ENCODE measurements at regions not wholly inside any gene's neighbourhood (a gene's known extent, or its start where the extent isn't known, plus 50 kb on each side); places are given as distances from the start of the nearest gene placed in this dataset.
"Not testable (repeated sequence)": the region's sequence is repeated elsewhere in the genome, so short reads cannot be mapped to it uniquely, and the experiment has no call there.

DNA sequence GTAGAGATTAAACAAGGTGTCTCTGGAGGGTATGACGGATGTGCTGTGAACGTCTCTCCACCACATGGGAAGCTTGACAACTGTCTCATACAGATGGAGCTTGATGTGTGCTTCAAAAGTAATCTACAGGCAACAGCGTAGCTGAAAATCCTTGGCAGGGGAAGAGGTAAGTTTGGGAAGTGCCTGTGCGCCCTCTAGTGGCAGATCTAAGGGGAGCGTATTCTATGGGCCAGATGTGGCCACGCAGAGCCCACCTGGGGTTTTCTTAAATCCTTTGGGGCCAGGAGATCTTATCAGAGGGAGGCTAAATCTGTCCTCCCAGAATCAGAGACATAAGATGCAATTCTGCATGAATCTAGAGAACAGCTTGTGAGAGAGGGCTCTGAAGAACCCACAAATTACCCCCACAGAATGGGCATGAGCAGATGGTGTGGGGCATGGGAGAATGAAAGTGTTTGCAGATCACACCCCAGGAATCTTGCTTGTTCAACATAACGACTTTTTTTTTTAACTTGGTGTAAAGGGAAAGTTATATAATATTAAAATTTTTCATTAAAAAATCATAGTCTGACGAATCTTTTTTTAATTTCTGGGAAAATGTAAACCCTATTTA is 91.2 kb upstream of the MPP7 start:
- TF ChIP-seq, protein P1, sequence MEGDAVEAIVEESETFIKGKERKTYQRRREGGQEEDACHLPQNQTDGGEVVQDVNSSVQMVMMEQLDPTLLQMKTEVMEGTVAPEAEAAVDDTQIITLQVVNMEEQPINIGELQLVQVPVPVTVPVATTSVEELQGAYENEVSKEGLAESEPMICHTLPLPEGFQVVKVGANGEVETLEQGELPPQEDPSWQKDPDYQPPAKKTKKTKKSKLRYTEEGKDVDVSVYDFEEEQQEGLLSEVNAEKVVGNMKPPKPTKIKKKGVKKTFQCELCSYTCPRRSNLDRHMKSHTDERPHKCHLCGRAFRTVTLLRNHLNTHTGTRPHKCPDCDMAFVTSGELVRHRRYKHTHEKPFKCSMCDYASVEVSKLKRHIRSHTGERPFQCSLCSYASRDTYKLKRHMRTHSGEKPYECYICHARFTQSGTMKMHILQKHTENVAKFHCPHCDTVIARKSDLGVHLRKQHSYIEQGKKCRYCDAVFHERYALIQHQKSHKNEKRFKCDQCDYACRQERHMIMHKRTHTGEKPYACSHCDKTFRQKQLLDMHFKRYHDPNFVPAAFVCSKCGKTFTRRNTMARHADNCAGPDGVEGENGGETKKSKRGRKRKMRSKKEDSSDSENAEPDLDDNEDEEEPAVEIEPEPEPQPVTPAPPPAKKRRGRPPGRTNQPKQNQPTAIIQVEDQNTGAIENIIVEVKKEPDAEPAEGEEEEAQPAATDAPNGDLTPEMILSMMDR (IDR thresholded peaks at IDR 0.05): peak; percentile 91
- no peaks in the 10 kb centered on the region for H3K36me3 ChIP-seq (ENCODE audit: low read depth)

DNA sequence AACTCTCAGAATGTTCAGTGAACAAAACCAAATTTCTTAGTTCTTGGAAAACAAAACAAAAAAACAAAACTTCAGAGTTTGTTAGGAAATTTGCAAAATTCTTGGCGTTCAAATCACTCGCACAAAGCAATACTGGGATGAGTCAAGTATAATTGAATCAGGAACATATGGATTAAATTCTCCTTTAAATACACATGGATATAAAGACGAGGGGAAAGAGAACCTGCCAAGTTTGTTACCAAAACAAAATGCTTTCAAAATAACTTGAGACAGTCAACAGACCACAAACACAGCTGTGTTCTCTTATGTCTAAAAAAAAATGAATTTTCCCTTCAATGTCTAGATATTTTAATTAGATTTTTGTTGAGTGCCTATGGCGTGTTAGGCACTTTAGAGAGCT is 93.5 kb upstream of the MPP7 start:
- Histone ChIP-seq H3K36me3 (ENCODE audit: low read depth) (no peaks in the 10 kb centered on the region), H3K4me3 (no peak overlapping the region), H3K9me3 (no peaks in the 10 kb centered on the region), H3K4me1 (ENCODE audit: low read depth) (peaks cover 21% of the 10 kb centered on the region)
- TF ChIP-seq, protein P1 (IDR thresholded peaks at IDR 0.05): no peak
- ATAC-seq: no peak
- intact Hi-C loops (cut with DNase I, micrococcal nuclease): no loop called here
- DNase-seq: no peak

More for the DNA sequence above, 91.2 kb upstream of the MPP7 start:
- Histone ChIP-seq H3K4me3 (no peak overlapping the region), H3K9me3 (no peaks in the 10 kb centered on the region), H3K4me1 (ENCODE audit: low read depth) (peaks cover 5% of the 10 kb centered on the region)
- ATAC-seq (peak; percentile 83), DNase-seq (peak in 2 of 3 donors; percentile 67 to 85)
- intact Hi-C loops (cut with DNase I, micrococcal nuclease): no loop called here

DNA sequence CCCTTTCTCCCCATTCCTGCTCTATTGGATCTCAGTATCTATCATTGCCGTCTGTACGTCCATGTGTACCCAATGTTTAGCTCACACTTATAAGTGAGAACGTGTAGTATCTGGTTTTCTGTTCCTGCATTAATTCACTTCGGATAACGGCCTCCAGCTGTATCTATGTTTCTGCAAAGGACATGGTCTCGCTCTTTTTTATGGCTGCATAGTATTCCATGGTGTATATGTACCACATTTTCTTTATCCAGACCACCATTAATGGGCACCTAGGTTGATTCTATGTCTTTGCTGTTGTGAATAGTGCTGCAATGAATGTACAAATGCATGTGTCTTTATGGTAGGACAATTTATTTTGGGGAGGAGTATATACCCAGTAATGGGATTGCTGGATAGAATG is 94.4 kb upstream of the MPP7 start:
- intact Hi-C loops (cut with DNase I, micrococcal nuclease): no loop called here
- TF ChIP-seq, protein P1 (IDR thresholded peaks at IDR 0.05): no peak
- ATAC-seq (no peak), DNase-seq (no peak)
- Histone ChIP-seq H3K4me1 (ENCODE audit: low read depth) (peaks cover 21% of the 10 kb centered on the region), H3K9me3 (no peaks in the 10 kb centered on the region), H3K4me3 (no peak overlapping the region), H3K36me3 (ENCODE audit: low read depth) (no peaks in the 10 kb centered on the region)

DNA sequence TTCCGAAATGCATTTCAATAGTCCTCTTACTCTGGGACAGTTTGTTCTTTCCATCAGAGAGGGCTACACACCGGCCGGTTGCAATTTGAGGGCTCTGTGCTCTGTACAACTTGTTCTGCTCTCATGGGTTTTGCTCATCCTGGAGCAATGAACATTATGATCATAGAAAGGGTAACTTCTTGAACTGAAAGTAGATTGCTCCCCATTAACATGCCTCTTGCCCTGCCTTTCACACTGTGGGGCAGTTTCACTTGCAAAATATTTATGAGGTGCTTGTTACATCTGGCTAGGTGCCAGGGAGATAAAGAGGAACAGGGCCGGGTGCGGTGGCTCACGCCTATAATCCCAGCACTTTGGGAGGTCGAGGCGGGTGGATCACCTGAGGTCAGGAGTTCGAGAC is 97.3 kb upstream of the MPP7 start:
- no peaks in the 10 kb centered on the region for H3K9me3 ChIP-seq
- DNase-seq: peak in 1 of 3 donors; percentile 47
- ATAC-seq: peak; percentile 37
- peaks cover 21% of the 10 kb centered on the region for H3K4me1 ChIP-seq (ENCODE audit: low read depth)
- no peak overlapping the region for H3K4me3 ChIP-seq
- intact Hi-C loops (cut with DNase I, micrococcal nuclease): no loop called here
- TF ChIP-seq, protein P1 (IDR thresholded peaks at IDR 0.05): no peak
- no peaks in the 10 kb centered on the region for H3K36me3 ChIP-seq (ENCODE audit: low read depth)

DNA sequence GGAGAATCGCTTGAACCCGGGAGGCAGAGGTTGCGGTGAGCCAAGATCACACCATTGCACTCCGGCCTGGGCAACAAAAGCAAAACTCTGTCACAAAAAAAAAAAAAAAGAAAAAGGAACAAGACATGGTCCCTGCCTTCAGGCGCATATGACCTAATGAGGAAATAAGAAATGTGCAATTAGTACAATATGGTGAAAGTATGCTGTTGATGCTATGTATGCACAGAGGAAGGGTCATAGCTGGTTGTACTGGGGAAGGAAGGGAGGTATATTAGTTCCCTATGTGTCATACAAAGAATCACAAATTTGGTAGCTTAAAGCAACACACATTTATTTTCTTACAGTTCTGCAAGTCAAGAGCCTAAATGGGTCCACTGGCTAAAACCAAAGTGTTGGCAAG is 97.8 kb upstream of the MPP7 start:
- Histone ChIP-seq H3K4me3 (no peak overlapping the region), H3K9me3 (no peaks in the 10 kb centered on the region), H3K4me1 (ENCODE audit: low read depth) (peaks cover 21% of the 10 kb centered on the region), H3K36me3 (ENCODE audit: low read depth) (no peaks in the 10 kb centered on the region)
- ATAC-seq (no peak), DNase-seq (no peak)
- TF ChIP-seq, protein P1 (IDR thresholded peaks at IDR 0.05): no peak
- intact Hi-C loops (cut with DNase I, micrococcal nuclease): no loop called here

DNA sequence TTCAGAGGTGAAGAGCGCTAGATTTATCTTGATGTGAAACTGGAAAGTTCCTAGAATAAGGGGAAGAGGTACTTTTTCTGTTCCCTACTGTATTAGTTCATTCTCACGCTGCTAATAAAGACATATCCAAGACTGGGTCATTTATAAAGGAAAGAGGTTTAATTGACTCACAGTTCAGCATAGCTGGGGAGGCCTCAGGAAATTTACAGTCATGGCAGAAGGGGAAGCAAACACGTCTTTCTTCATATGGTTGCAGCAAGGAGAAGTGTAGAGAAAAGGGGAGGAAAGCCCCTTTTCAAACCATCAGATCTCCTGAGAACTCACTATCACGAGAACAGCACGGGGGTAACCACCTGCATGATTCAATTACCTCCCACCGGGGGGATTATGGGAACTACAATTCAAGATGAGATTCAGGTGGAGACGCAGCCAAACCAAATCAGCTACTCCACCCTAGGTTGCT is 99.8 kb upstream of the MPP7 start:
- H3K4me3 ChIP-seq; ATAC-seq; DNase-seq; H3K36me3 ChIP-seq (ENCODE audit: low read depth); H3K9me3 ChIP-seq; intact Hi-C loops (cut with DNase I, micrococcal nuclease): not testable (repeated sequence)
- peaks cover 21% of the 10 kb centered on the region for H3K4me1 ChIP-seq (ENCODE audit: low read depth)

All from mucosa of descending colon (tissue), 3 donors.